HEK293 (cell line): ENCODE measurements at regions not wholly inside any gene's neighbourhood (a gene's known extent, or its start where the extent isn't known, plus 50 kb on each side); places are given as distances from the start of the nearest gene placed in this dataset.
"Not testable (repeated sequence)": the region's sequence is repeated elsewhere in the genome, so short reads cannot be mapped to it uniquely, and the experiment has no call there.

Experiments
- CTCF ChIA-PET: fragments of 350-600 bp; formaldehyde crosslinking; extraction: SDS; loops from one replicate; lab custom pipeline; 2021; ENCODE audit warnings: antibody characterized with exemption; lab: Yijun Ruan, JAX
- POLR2A ChIA-PET: fragments of 300-600 bp; formaldehyde crosslinking; extraction: SDS; loops from one replicate; lab custom pipeline; 2020; ENCODE audit warnings: antibody characterized with exemption, inconsistent platforms; lab: Yijun Ruan, JAX
- H3K27ac ChIP-seq: fragments of 200-500 bp; sonication (Bioruptor generic); 2 replicates; pipeline ENCODE4 v1.5.1; 2014; ENCODE audit warnings: low read depth, low read length, control low read depth, inconsistent platforms; ENCODE audit errors: extremely low read depth
- H3K36me3 ChIP-seq, 2 experiments: fragments of 200-500 bp in 1 of 2; sonication (Bioruptor generic) in 1 of 2; 1 replicate in 1 of 2; 2 replicates in 1 of 2; pipeline ENCODE4 v1.5.1; 2014 to 2017; ENCODE audit warnings: inconsistent platforms in 2 of 2, low read length in 2 of 2; ENCODE audit not compliant: control insufficient read depth in 2 of 2, insufficient read depth in 1 of 2
- H3K4me1 ChIP-seq: fragments of 200-500 bp; sonication (Bioruptor generic); 2 replicates; pipeline ENCODE4 v1.5.1; 2014; ENCODE audit warnings: mild to moderate bottlenecking, low read length, inconsistent platforms; ENCODE audit not compliant: control insufficient read depth, insufficient read depth
- H3K4me3 ChIP-seq: 2 replicates; pipeline ENCODE4 v1.5.1; 2011; ENCODE audit warnings: low read depth, mild to moderate bottlenecking, control low read depth, low read length, moderate library complexity
- H3K9me3 ChIP-seq: fragments of 200-500 bp; sonication (Bioruptor generic); 2 replicates; pipeline ENCODE4 v1.5.1; 2014; ENCODE audit warnings: low read depth, low read length, inconsistent platforms; ENCODE audit not compliant: control insufficient read depth, insufficient read depth
- KLF16 ChIP-seq: fragments of 450-650 bp; formaldehyde crosslinking; IDR thresholded peaks from 2 replicates; pipeline ENCODE4 v1.5.1; 2017; ENCODE audit warnings: missing biosample characterization, missing genetic modification characterization
- PATZ1 ChIP-seq: fragments of 450-650 bp; formaldehyde crosslinking; IDR thresholded peaks from 2 replicates; pipeline ENCODE4 v1.5.1; 2016; ENCODE audit warnings: missing biosample characterization, missing genetic modification characterization
- PRDM10 ChIP-seq: fragments of 450-650 bp; formaldehyde crosslinking; IDR thresholded peaks from 2 replicates; pipeline ENCODE4 v1.5.1; 2016; ENCODE audit warnings: missing biosample characterization, missing genetic modification characterization
- SCRT1 ChIP-seq: fragments of 450-650 bp; formaldehyde crosslinking; IDR thresholded peaks from 2 replicates; pipeline ENCODE4 v1.5.1; 2016; ENCODE audit warnings: missing biosample characterization, missing genetic modification characterization, borderline replicate concordance
- ZBTB21 ChIP-seq: fragments of 450-650 bp; formaldehyde crosslinking; IDR thresholded peaks from 2 replicates; pipeline ENCODE4 v1.5.1; 2017; ENCODE audit warnings: missing biosample characterization, missing genetic modification characterization
- ZEB2 ChIP-seq: fragments of 450-650 bp; formaldehyde crosslinking; IDR thresholded peaks from 2 replicates; pipeline ENCODE4 v1.5.1; 2016; ENCODE audit warnings: missing biosample characterization, missing genetic modification characterization
- ZNF133 ChIP-seq: fragments of 450-650 bp; formaldehyde crosslinking; IDR thresholded peaks from 2 replicates; pipeline ENCODE4 v1.5.1; 2016; ENCODE audit warnings: missing biosample characterization, missing genetic modification characterization
- ZNF2 ChIP-seq: fragments of 450-650 bp; formaldehyde crosslinking; IDR thresholded peaks from 2 replicates; pipeline ENCODE4 v1.5.1; 2016; ENCODE audit warnings: missing biosample characterization, missing genetic modification characterization
- ZNF324 ChIP-seq: fragments of 450-650 bp; formaldehyde crosslinking; IDR thresholded peaks from 2 replicates; pipeline ENCODE4 v1.5.1; 2016; ENCODE audit warnings: missing biosample characterization, missing genetic modification characterization
- ZNF362 ChIP-seq: fragments of 450-650 bp; formaldehyde crosslinking; IDR thresholded peaks from 2 replicates; pipeline ENCODE4 v1.5.1; 2016; ENCODE audit warnings: missing biosample characterization, missing genetic modification characterization
- ZNF366 ChIP-seq: fragments of 450-650 bp; formaldehyde crosslinking; conservative IDR thresholded peaks from 2 replicates; pipeline ENCODE4 v1.5.1; 2016; ENCODE audit warnings: missing biosample characterization, missing genetic modification characterization
- ZNF391 ChIP-seq: fragments of 450-650 bp; formaldehyde crosslinking; IDR thresholded peaks from 2 replicates; pipeline ENCODE4 v1.5.1; 2016; ENCODE audit warnings: low read depth, missing biosample characterization, missing genetic modification characterization, borderline replicate concordance
- ZNF449 ChIP-seq: fragments of 450-650 bp; formaldehyde crosslinking; IDR thresholded peaks from 2 replicates; pipeline ENCODE4 v1.5.1; 2017; ENCODE audit warnings: missing biosample characterization, mild to moderate bottlenecking, missing genetic modification characterization, moderate library complexity
- ZNF544 ChIP-seq: fragments of 450-650 bp; formaldehyde crosslinking; IDR thresholded peaks from 2 replicates; pipeline ENCODE4 v1.5.0; 2017; ENCODE audit warnings: missing biosample characterization, missing genetic modification characterization
- ZNF580 ChIP-seq: fragments of 450-650 bp; formaldehyde crosslinking; IDR thresholded peaks from 2 replicates; pipeline ENCODE4 v1.5.1; 2016; ENCODE audit warnings: missing biosample characterization, missing genetic modification characterization
- ZNF600 ChIP-seq: fragments of 450-650 bp; formaldehyde crosslinking; IDR thresholded peaks from 2 replicates; pipeline ENCODE4 v1.5.1; 2016; ENCODE audit warnings: missing biosample characterization, missing genetic modification characterization
- ZNF629 ChIP-seq: fragments of 450-650 bp; formaldehyde crosslinking; IDR thresholded peaks from 2 replicates; pipeline ENCODE4 v1.5.1; 2017; ENCODE audit warnings: missing biosample characterization, missing genetic modification characterization
- ZNF664 ChIP-seq: fragments of 450-650 bp; formaldehyde crosslinking; IDR thresholded peaks from 2 replicates; pipeline ENCODE4 v1.5.1; 2016; ENCODE audit warnings: missing biosample characterization, missing genetic modification characterization
- ZSCAN18 ChIP-seq: fragments of 450-650 bp; formaldehyde crosslinking; IDR thresholded peaks from 2 replicates; pipeline ENCODE4 v1.5.1; 2016; ENCODE audit warnings: missing biosample characterization, missing genetic modification characterization
- ZXDB ChIP-seq: fragments of 450-650 bp; formaldehyde crosslinking; IDR thresholded peaks from 2 replicates; pipeline ENCODE4 v1.5.1; 2016; ENCODE audit warnings: missing biosample characterization, missing genetic modification characterization

- H3K36me3 ChIP-seq, CTCF ChIA-PET, H3K9me3 ChIP-seq, H3K4me1 ChIP-seq, H3K4me3 ChIP-seq: not testable (repeated sequence)
- POLR2A ChIA-PET, result interaction anchor here (0.6 to 1.6 kb wide), 7 partner anchors 9 to 135 kb away, joined by 3 to 15 read pairs (median 6); no protein-coding TSS in a partner anchor
- H3K27ac ChIP-seq, result peak overlapping the region; percentile 97
- peak; percentile 50; the same call in 1 of the 2 replicates for TF ChIP-seq ZNF133 (tag by site-specific recombination)
- TF ChIP-seq ZNF449, result 0 out of 2 replicates have a peak, but pooled peaks have one; percentile 1
These were observed 95.2 kb downstream of the PPIAL4G start for GRCh38 chr1:148387949-148388259.

- POLR2A ChIA-PET, result interaction anchor here (1.6 kb wide), 1 partner anchor 11 kb away, joined by 7 read pairs; no protein-coding TSS in a partner anchor
- peak; percentile 20; the same call in 1 of the 2 replicates for TF ChIP-seq KLF16
- TF ChIP-seq PATZ1, result peak; percentile 31; the same call in 1 of the 2 replicates
- peak; percentile 68 for TF ChIP-seq ZNF629
- TF ChIP-seq ZNF362 (tag by site-specific recombination), result peak; percentile 94
- TF ChIP-seq ZNF544 (tag by site-specific recombination), result 0 out of 2 replicates have a peak, but pooled peaks have one; percentile 16
- TF ChIP-seq ZXDB (tag by site-specific recombination), result peak; percentile 35
- TF ChIP-seq ZNF366 (tag by site-specific recombination), result peak; percentile 54; the same call in 1 of the 2 replicates
- 0 out of 2 replicates have a peak, but pooled peaks have one; percentile 78 for TF ChIP-seq ZNF391 (tag by site-specific recombination)
- peak; percentile 11; the same call in 1 of the 2 replicates for TF ChIP-seq ZNF664 (tag by site-specific recombination)
- 0 out of 2 replicates have a peak, but pooled peaks have one; percentile 25 for TF ChIP-seq PRDM10
- 0 out of 2 replicates have a peak, but pooled peaks have one; percentile 39 for TF ChIP-seq ZEB2 (tag by site-specific recombination)
- peak; percentile 40; the same call in 1 of the 2 replicates for TF ChIP-seq ZSCAN18 (tag by site-specific recombination)
- TF ChIP-seq ZNF2, result 0 out of 2 replicates have a peak, but pooled peaks have one; percentile 39
- peak; percentile 64; the same call in 1 of the 2 replicates for TF ChIP-seq ZBTB21 (tag by site-specific recombination)
- TF ChIP-seq ZNF449, result peak; percentile 36; the same call in 1 of the 2 replicates
- TF ChIP-seq ZNF324, result peak; percentile 61; the same call in 1 of the 2 replicates
- TF ChIP-seq ZNF600 (tag by site-specific recombination), result peak; percentile 79
- peak; percentile 96 for TF ChIP-seq ZNF580
- TF ChIP-seq SCRT1, result 0 out of 2 replicates have a peak, but pooled peaks have one; percentile 22
These were observed 95.8 kb downstream of the PPIAL4G start for GRCh38 chr1:148387122-148387948.

More at GRCh38 chr1:148387122-148387948, 95.8 kb downstream of the PPIAL4G start:
- H3K4me3 ChIP-seq, H3K9me3 ChIP-seq, H3K4me1 ChIP-seq, H3K36me3 ChIP-seq: not testable (repeated sequence)
- CTCF ChIA-PET, result interaction anchor here (0.5 to 0.6 kb wide), 2 partner anchors 52 to 757 kb away, joined by 4 to 7 read pairs; no protein-coding TSS in a partner anchor
- peak overlapping the region; percentile 97 for H3K27ac ChIP-seq
